Neural cell (in vitro differentiated cells): ENCODE measurements at regions not wholly inside any gene's neighbourhood (a gene's known extent, or its start where the extent isn't known, plus 50 kb on each side); places are given as distances from the start of the nearest gene placed in this dataset.
"Not testable (repeated sequence)": the region's sequence is repeated elsewhere in the genome, so short reads cannot be mapped to it uniquely, and the experiment has no call there.

Experiments
- CTCF ChIP-seq: fragments of 450-650 bp; IDR thresholded peaks from 2 replicates; pipeline ENCODE4 v1.5.1; 2014; ENCODE audit warnings: antibody characterized with exemption, mild to moderate bottlenecking, moderate library complexity; ENCODE audit not compliant: poor library complexity, severe bottlenecking
- EP300 ChIP-seq: fragments of 450-650 bp; conservative IDR thresholded peaks from 2 replicates; pipeline ENCODE4 v1.6.1; 2014; ENCODE audit warnings: antibody characterized with exemption, mild to moderate bottlenecking, moderate library complexity; ENCODE audit not compliant: poor library complexity, severe bottlenecking
- POLR2AphosphoS5 ChIP-seq: IDR thresholded peaks from 2 replicates; pipeline ENCODE4 v1.6.1; 2012
- RAD21 ChIP-seq: fragments of 450-650 bp; conservative IDR thresholded peaks from 2 replicates; pipeline ENCODE4 v1.6.1; 2014; ENCODE audit warnings: antibody characterized with exemption, mild to moderate bottlenecking, moderate library complexity

- not testable (repeated sequence) for TF ChIP-seq CTCF, POLR2AphosphoS5, RAD21, EP300
Observed at GRCh38 chr10:45056806-45057205, 56.1 kb downstream of the ZNF22 start.
